ENCODE measurements at regions not wholly inside any gene's neighbourhood (a gene's known extent, or its start where the extent isn't known, plus 50 kb on each side); places are given as distances from the start of the nearest gene placed in this dataset.

GRCh38 chr1:192441492-192441891 is 124.7 kb downstream of the RGS21 start:
- TF ChIP-seq CTCF (IDR thresholded peaks at IDR 0.05; ENCODE audit: low read depth, low read length) (no peak), EZH2phosphoT487 (IDR thresholded peaks at IDR 0.05; ENCODE audit: low read depth) (no peak)

Measured in OCI-LY3 (cell line).